ENCODE measurements at regions not wholly inside any gene's neighbourhood (a gene's known extent, or its start where the extent isn't known, plus 50 kb on each side); places are given as distances from the start of the nearest gene placed in this dataset.

- Histone ChIP-seq H3K79me2 (ENCODE audit: low read length) (no peaks in the 10 kb centered on the region), H3K27me3 (ENCODE audit: low read length) (no peaks in the 10 kb centered on the region), H3K4me1 (ENCODE audit: insufficient read depth, low read length) (0 out of 2 replicates have a peak, but pooled peaks cover 4% of the 10 kb centered on the region), H3K9me2 (replicated peaks; ENCODE audit: low read length) (no peaks in the 10 kb centered on the region), H4K20me1 (ENCODE audit: low read length) (no peaks in the 10 kb centered on the region), H3K27ac (ENCODE audit: low read length) (no peak overlapping the region), H3K9me3 (ENCODE audit: low read length) (no peaks in the 10 kb centered on the region), H3K4me3 (ENCODE audit: low read length) (no peak overlapping the region), H3K9ac (ENCODE audit: low read length) (no peak overlapping the region), H3F3A (ENCODE audit: low read length, unreplicated experiment) (no peaks in the 10 kb centered on the region), H3K4me2 (ENCODE audit: low read length) (no peak overlapping the region), H2AFZ (ENCODE audit: low read length) (no peak overlapping the region), H3K36me3 (ENCODE audit: low read depth, low read length) (no peaks in the 10 kb centered on the region)
- BruUV-seq (replicated peaks), result no TSS peak
- ATAC-seq (no peak), DNase-seq (no peak)
- POLR2A ChIA-PET (ENCODE audit: unreplicated experiment), result no interaction called here
- TF ChIP-seq CTCF (conservative IDR thresholded peaks at IDR 0.05; ENCODE audit: low read depth, low read length) (no peak), EZH2phosphoT487 (IDR thresholded peaks at IDR 0.05; ENCODE audit: borderline replicate concordance, low read length) (no peak), EZH2 (IDR thresholded peaks at IDR 0.05; ENCODE audit: low read length, unreplicated experiment) (no peak)
- CTCF ChIA-PET, result no interaction called here
- intact Hi-C loops (cut with micrococcal nuclease), result no loop called here
These were observed 137.0 kb downstream of the KLF13 start for GRCh38 chr15:31463521-31464102.

- Histone ChIP-seq H3K79me2 (ENCODE audit: low read length) (no peaks in the 10 kb centered on the region), H3K4me1 (ENCODE audit: insufficient read depth, low read length) (0 out of 2 replicates have a peak, but pooled peaks cover 4% of the 10 kb centered on the region), H4K20me1 (ENCODE audit: low read length) (no peaks in the 10 kb centered on the region), H3K9me3 (ENCODE audit: low read length) (no peaks in the 10 kb centered on the region), H3K9ac (ENCODE audit: low read length) (no peak overlapping the region), H3K27me3 (ENCODE audit: low read length) (0 out of 2 replicates have a peak, but pooled peaks cover 4% of the 10 kb centered on the region), H3K27ac (ENCODE audit: low read length) (no peak overlapping the region), H2AFZ (ENCODE audit: low read length) (no peak overlapping the region), H3K4me2 (ENCODE audit: low read length) (no peak overlapping the region), H3K36me3 (ENCODE audit: low read depth, low read length) (no peaks in the 10 kb centered on the region), H3F3A (ENCODE audit: low read length, unreplicated experiment) (no peaks in the 10 kb centered on the region), H3K9me2 (replicated peaks; ENCODE audit: low read length) (no peaks in the 10 kb centered on the region), H3K4me3 (ENCODE audit: low read length) (no peak overlapping the region)
- TF ChIP-seq CTCF (conservative IDR thresholded peaks at IDR 0.05; ENCODE audit: low read depth, low read length) (no peak), EZH2 (IDR thresholded peaks at IDR 0.05; ENCODE audit: low read length, unreplicated experiment) (no peak), EZH2phosphoT487 (IDR thresholded peaks at IDR 0.05; ENCODE audit: borderline replicate concordance, low read length) (no peak)
- no TSS peak for BruUV-seq (replicated peaks)
- ChIA-PET CTCF (no interaction called here), POLR2A (ENCODE audit: unreplicated experiment) (no interaction called here)
- intact Hi-C loops (cut with micrococcal nuclease), result no loop called here
- ATAC-seq, result no peak
- no peak for DNase-seq
These were observed 137.8 kb downstream of the KLF13 start for GRCh38 chr15:31464216-31465082.

Measured in PC-3 (cell line).